ENCODE measurements at regions not wholly inside any gene's neighbourhood (a gene's known extent, or its start where the extent isn't known, plus 50 kb on each side); places are given as distances from the start of the nearest gene placed in this dataset.
"Not testable (repeated sequence)": the region's sequence is repeated elsewhere in the genome, so short reads cannot be mapped to it uniquely, and the experiment has no call there.

GRCh38 chr3:82496890-82497560 lies 735.6 kb upstream of the GBE1 start:
- DNase-seq = no peak

- no peak for DNase-seq
Measured at GRCh38 chr3:82495655-82496054, 734.2 kb upstream of the GBE1 start.

- no peak for DNase-seq
Measured at GRCh38 chr3:82494977-82495489, 733.6 kb upstream of the GBE1 start.

- no peak for DNase-seq
Measured at GRCh38 chr3:82493858-82494257, 732.4 kb upstream of the GBE1 start.

GRCh38 chr3:82475306-82475705 lies 713.9 kb upstream of the GBE1 start:
- no peak for DNase-seq

GRCh38 chr3:82474711-82475110 lies 713.3 kb upstream of the GBE1 start:
- DNase-seq = no peak

- no peak for DNase-seq
Measured at GRCh38 chr3:82473864-82474541, 712.6 kb upstream of the GBE1 start.

- no peak for DNase-seq
Measured at GRCh38 chr3:82467051-82467450, 705.6 kb upstream of the GBE1 start.

- no peak for DNase-seq
Measured at GRCh38 chr3:82462977-82463376, 701.5 kb upstream of the GBE1 start.

- DNase-seq = no peak
Measured at GRCh38 chr3:82461049-82461889, 699.8 kb upstream of the GBE1 start.

GRCh38 chr3:82448320-82448719 lies 686.9 kb upstream of the GBE1 start:
- no peak for DNase-seq

- not testable (repeated sequence) for DNase-seq
Measured at GRCh38 chr3:82428821-82429220, 667.4 kb upstream of the GBE1 start.

GRCh38 chr3:82424031-82424339 lies 662.5 kb upstream of the GBE1 start:
- no peak for DNase-seq

GRCh38 chr3:82423268-82424030 lies 662.0 kb upstream of the GBE1 start:
- no peak for DNase-seq

- DNase-seq = no peak
Measured at GRCh38 chr3:82416830-82417229, 655.4 kb upstream of the GBE1 start.

- no peak for DNase-seq
Measured at GRCh38 chr3:82416349-82416748, 654.9 kb upstream of the GBE1 start.

GRCh38 chr3:82413171-82413570 lies 651.7 kb upstream of the GBE1 start:
- no peak for DNase-seq

GRCh38 chr3:82410366-82410765 lies 648.9 kb upstream of the GBE1 start:
- DNase-seq = no peak

- no peak for DNase-seq
Measured at GRCh38 chr3:82409842-82410241, 648.4 kb upstream of the GBE1 start.

- DNase-seq = no peak
Measured at GRCh38 chr3:82392203-82392775, 630.8 kb upstream of the GBE1 start.

GRCh38 chr3:82390868-82391267 lies 629.4 kb upstream of the GBE1 start:
- no peak for DNase-seq

GRCh38 chr3:82386647-82387046 lies 625.2 kb upstream of the GBE1 start:
- no peak for DNase-seq

- no peak for DNase-seq
Measured at GRCh38 chr3:82384181-82384580, 622.7 kb upstream of the GBE1 start.
